Endothelial cell of umbilical vein (primary cell): ENCODE measurements at regions not wholly inside any gene's neighbourhood (a gene's known extent, or its start where the extent isn't known, plus 50 kb on each side); places are given as distances from the start of the nearest gene placed in this dataset. TPM values are rescaled to one million over a fixed set of nuclear protein-coding genes. Genes with fewer than 3 reads are reported as not detected.

Experiments used
- BruUV-seq: library from RNA; stranded (reverse); fragments of 400-500 nt; replicated peaks from 2 replicates; lab custom pipeline; 2021; lab: Mats Ljungman, UMichigan
- CTCF ChIA-PET: fragments of 300-600, 350-600 bp; sonication (Branson Sonifier 250); formaldehyde crosslinking; loops from one replicate; lab custom pipeline; 2021; ENCODE audit warnings: antibody characterized with exemption, inconsistent platforms; lab: Charles Lee
- POLR2A ChIA-PET: fragments of 300-600, 350-600 bp; sonication (Branson Sonifier 250); formaldehyde crosslinking; loops from one replicate; lab custom pipeline; 2021; ENCODE audit warnings: antibody characterized with exemption, inconsistent platforms; lab: Charles Lee
- DNase-seq: peaks from one replicate; pipeline ENCODE4 v3.0.0-alpha.2; 2011; ENCODE audit warnings: low read depth, low spot score
- FAIRE-seq: peaks from 2 replicates; lab custom pipeline; 2011; peaks lifted over from hg19 to GRCh38; lab: Jason Lieb, UNC
- H2AFZ ChIP-seq: 2 replicates; pipeline ENCODE4 v1.6.0; 2012; ENCODE audit warnings: low read depth, low read length, control low read depth, inconsistent platforms
- H3K27ac ChIP-seq: 2 replicates; pipeline ENCODE4 v1.5.1; 2011; ENCODE audit warnings: low read depth, mild to moderate bottlenecking, control low read depth, low read length, moderate library complexity; ENCODE audit not compliant: insufficient read depth
- H3K27me3 ChIP-seq, 2 experiments: 2 replicates each; pipeline versions ENCODE4 v1.6.0 to v1.6.1; 2011; ENCODE audit warnings: low read length in 2 of 2, mixed read lengths in 1 of 2; ENCODE audit not compliant: control insufficient read depth in 2 of 2, insufficient read depth in 2 of 2
- H3K36me3 ChIP-seq, 2 experiments: 2 replicates in 1 of 2; 3 replicates in 1 of 2; pipeline ENCODE4 v1.5.1; 2011; ENCODE audit warnings: low read length in 2 of 2, mild to moderate bottlenecking in 1 of 2, moderate library complexity in 1 of 2; ENCODE audit not compliant: control insufficient read depth in 2 of 2, insufficient read depth in 2 of 2; ENCODE audit errors: extremely low read depth in 1 of 2
- H3K4me1 ChIP-seq: 3 replicates; pipeline ENCODE4 v1.5.1; 2011; ENCODE audit warnings: mild to moderate bottlenecking, low read length; ENCODE audit not compliant: control insufficient read depth, insufficient read depth; ENCODE audit errors: extremely low read depth
- H3K4me2 ChIP-seq: 2 replicates; pipeline ENCODE4 v1.6.1; 2011; ENCODE audit warnings: low read length, control low read depth, mixed read lengths; ENCODE audit not compliant: insufficient read depth
- H3K4me3 ChIP-seq, 3 experiments: fragments of 200-600 bp in 1 of 3; sonication (generic), shearing (Covaris generic) in 1 of 3; replicated peaks in 1 of 3; 2 replicates each; pipeline ENCODE4 v1.5.1; 2011 to 2016; ENCODE audit warnings: control low read depth in 3 of 3, low read length in 3 of 3, mild to moderate bottlenecking in 2 of 3, inconsistent platforms in 1 of 3, low read depth in 1 of 3, moderate library complexity in 1 of 3; ENCODE audit not compliant: insufficient read depth in 1 of 3
- H3K79me2 ChIP-seq: 2 replicates; pipeline ENCODE4 v1.6.0; 2012; ENCODE audit warnings: low read length, inconsistent platforms; ENCODE audit not compliant: control insufficient read depth, insufficient read depth
- H3K9ac ChIP-seq: replicated peaks from 2 replicates; pipeline ENCODE3; 2011; ENCODE audit warnings: low read length, control low read depth; ENCODE audit not compliant: insufficient read depth; ENCODE audit errors: extremely low read depth
- H3K9me1 ChIP-seq: replicated peaks from 3 replicates; pipeline ENCODE4 v1.6.0; 2011; ENCODE audit warnings: mild to moderate bottlenecking, low read length; ENCODE audit not compliant: control insufficient read depth, insufficient read depth; ENCODE audit errors: extremely low read depth
- H3K9me3 ChIP-seq: replicated peaks from 2 replicates; pipeline ENCODE4 v1.5.1; 2012; ENCODE audit warnings: low read length, inconsistent platforms; ENCODE audit not compliant: control insufficient read depth, insufficient read depth
- H4K20me1 ChIP-seq: replicated peaks from 2 replicates; pipeline ENCODE3; 2011; ENCODE audit warnings: mild to moderate bottlenecking, low read length; ENCODE audit not compliant: control insufficient read depth, insufficient read depth; ENCODE audit errors: extremely low read depth
- EZH2 ChIP-seq: IDR thresholded peaks from 2 replicates; pipeline ENCODE4 v1.6.1; 2012; ENCODE audit warnings: borderline replicate concordance, low read depth, mild to moderate bottlenecking, moderate library complexity, low read length, inconsistent platforms; ENCODE audit not compliant: severe bottlenecking
- FOS ChIP-seq: IDR thresholded peaks from 2 replicates; pipeline ENCODE4 v1.6.1; 2011; ENCODE audit warnings: mild to moderate bottlenecking, low read length, moderate library complexity, borderline replicate concordance; ENCODE audit not compliant: insufficient read depth
- GATA2 ChIP-seq: IDR thresholded peaks from 2 replicates; pipeline ENCODE4 v1.7.0; 2011; ENCODE audit warnings: low read depth, mild to moderate bottlenecking, moderate library complexity, mixed read lengths, low read length; ENCODE audit not compliant: insufficient read length, insufficient read depth
- JUN ChIP-seq: IDR thresholded peaks from 2 replicates; pipeline ENCODE4 v1.6.1; 2011; ENCODE audit warnings: borderline replicate concordance, low read depth; ENCODE audit not compliant: insufficient read length, insufficient read depth
- MYC ChIP-seq: IDR thresholded peaks from one replicate; pipeline ENCODE4 v1.6.1; 2011; ENCODE audit warnings: mild to moderate bottlenecking, low read depth, low read length
- POLR2A ChIP-seq: IDR thresholded peaks from 2 replicates; pipeline ENCODE4 v1.6.1; 2012; ENCODE audit warnings: low read depth, mild to moderate bottlenecking, control low read depth, low read length
- POLR2AphosphoS5 ChIP-seq: IDR thresholded peaks from 2 replicates; pipeline ENCODE4 v1.6.1; 2012; ENCODE audit warnings: low read depth, mild to moderate bottlenecking, control low read depth, low read length, moderate library complexity; ENCODE audit not compliant: insufficient read depth
- dilution Hi-C: fragments of 300-500 bp; cut with MboI; formaldehyde crosslinking; loops from one replicate; pipeline ENCODE4 v1.15.0; 2019; ENCODE audit warnings: low sequenced_read_pairs; ENCODE audit not compliant: extremely low pct_ligation_motif_present
- intact Hi-C: fragments of 100-400 bp; cut with micrococcal nuclease; formaldehyde crosslinking; loops from one replicate; pipeline ENCODE4 v1.10.0; 2022
- small RNA-seq: library from RNA; depleted of rRNA; stranded (forward); fragments of <200 nt; gene quantifications from one replicate; pipeline ENCODE3, GENCODE V24; 2012; ENCODE audit warnings: low replicate concordance, low read depth; ENCODE audit not compliant: insufficient read depth, insufficient read length
- TF ChIP-seq, protein P1 (sequence below), 2 donors: IDR thresholded peaks; 1 replicate in 1 of 2; 2 replicates in 1 of 2; pipeline ENCODE4 v1.5.1; 2011; ENCODE audit warnings: low read length in 2 of 2, mild to moderate bottlenecking in 2 of 2, moderate library complexity in 2 of 2, control low read depth in 1 of 2, inconsistent platforms in 1 of 2, low read depth in 1 of 2; ENCODE audit not compliant: insufficient read depth in 1 of 2; ENCODE audit errors: extremely low read depth in 1 of 2
- TF ChIP-seq, protein P2 (sequence below): IDR thresholded peaks from 2 replicates; pipeline ENCODE4 v1.6.1; 2011; ENCODE audit not compliant: insufficient read depth, insufficient read length

DNA sequence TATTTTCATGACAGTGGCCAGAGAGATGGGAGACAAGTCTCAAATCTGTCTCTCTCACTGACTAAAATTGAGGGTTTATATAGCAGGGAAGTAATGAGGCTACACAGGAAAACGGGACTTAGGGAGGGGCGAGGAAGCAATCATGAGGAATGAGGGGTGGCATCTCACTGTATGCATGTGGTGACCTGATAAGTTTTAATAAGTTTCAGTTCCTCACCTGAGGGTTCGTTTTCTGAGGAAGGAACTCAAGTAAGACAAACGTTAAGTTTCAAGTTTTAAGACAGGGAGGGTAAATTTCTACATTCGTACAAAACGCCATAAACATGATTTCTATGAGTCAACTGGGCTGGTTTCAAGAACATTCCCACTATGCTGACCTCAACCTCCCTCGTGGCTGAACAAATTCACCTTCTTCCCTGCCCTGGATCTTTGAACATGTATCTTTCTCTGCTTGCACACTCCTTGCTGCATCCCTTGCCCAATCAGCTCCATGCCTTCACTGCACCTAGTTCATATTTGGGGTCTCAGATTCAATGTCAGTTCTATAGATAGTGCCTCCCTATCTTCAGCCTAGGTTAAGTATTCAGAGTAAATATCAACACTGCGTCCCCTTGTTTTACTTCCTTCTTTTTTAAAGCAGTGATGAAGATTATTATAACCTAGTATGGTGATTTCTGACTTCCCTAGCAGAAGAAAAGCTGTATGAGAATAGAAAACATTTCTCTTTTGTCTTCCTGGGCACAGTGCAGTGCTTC lies 53.3 kb upstream of the CNTNAP5 start:
- Histone ChIP-seq H3K27me3 (no peaks in the 10 kb centered on the region), H3K79me2 (no peaks in the 10 kb centered on the region), H3K4me1 (no peaks in the 10 kb centered on the region), H4K20me1 (no peaks in the 10 kb centered on the region), H3K9me3 (peaks cover 5% of the 10 kb centered on the region), H3K9ac (no peak overlapping the region), H2AFZ (no peak overlapping the region), H3K36me3 (no peaks in the 10 kb centered on the region), H3K27ac (no peak overlapping the region), H3K4me3 (no peak overlapping the region), H3K4me2 (no peak overlapping the region), H3K9me1 (no peaks in the 10 kb centered on the region)
- CTCF ChIA-PET: no interaction called here
- intact Hi-C loops (no loop called here), dilution Hi-C loops (no loop called here)
- DNase-seq (no peak), FAIRE-seq (no peak)
- BruUV-seq: no TSS peak
- TF ChIP-seq, protein P1, sequence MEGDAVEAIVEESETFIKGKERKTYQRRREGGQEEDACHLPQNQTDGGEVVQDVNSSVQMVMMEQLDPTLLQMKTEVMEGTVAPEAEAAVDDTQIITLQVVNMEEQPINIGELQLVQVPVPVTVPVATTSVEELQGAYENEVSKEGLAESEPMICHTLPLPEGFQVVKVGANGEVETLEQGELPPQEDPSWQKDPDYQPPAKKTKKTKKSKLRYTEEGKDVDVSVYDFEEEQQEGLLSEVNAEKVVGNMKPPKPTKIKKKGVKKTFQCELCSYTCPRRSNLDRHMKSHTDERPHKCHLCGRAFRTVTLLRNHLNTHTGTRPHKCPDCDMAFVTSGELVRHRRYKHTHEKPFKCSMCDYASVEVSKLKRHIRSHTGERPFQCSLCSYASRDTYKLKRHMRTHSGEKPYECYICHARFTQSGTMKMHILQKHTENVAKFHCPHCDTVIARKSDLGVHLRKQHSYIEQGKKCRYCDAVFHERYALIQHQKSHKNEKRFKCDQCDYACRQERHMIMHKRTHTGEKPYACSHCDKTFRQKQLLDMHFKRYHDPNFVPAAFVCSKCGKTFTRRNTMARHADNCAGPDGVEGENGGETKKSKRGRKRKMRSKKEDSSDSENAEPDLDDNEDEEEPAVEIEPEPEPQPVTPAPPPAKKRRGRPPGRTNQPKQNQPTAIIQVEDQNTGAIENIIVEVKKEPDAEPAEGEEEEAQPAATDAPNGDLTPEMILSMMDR (IDR thresholded peaks at IDR 0.05; ENCODE audit: extremely low read depth in 1 of 2, insufficient read depth in 1 of 2, low read depth in 1 of 2, low read length in 2 of 2): no peak
- TF ChIP-seq EZH2 (no peak), POLR2AphosphoS5 (no peak), MYC (no peak), GATA2 (no peak), FOS (no peak), JUN (no peak), POLR2A (no peak)
- TF ChIP-seq, protein P2, sequence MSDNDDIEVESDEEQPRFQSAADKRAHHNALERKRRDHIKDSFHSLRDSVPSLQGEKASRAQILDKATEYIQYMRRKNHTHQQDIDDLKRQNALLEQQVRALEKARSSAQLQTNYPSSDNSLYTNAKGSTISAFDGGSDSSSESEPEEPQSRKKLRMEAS: no peak
- POLR2A ChIA-PET: no interaction called here

Small RNA genes in the stretch of these regions (small RNA-seq; reads per million reads assigned to genes)
- not detected for gene AC064859.1
